ENCODE measurements at regions not wholly inside any gene's neighbourhood (a gene's known extent, or its start where the extent isn't known, plus 50 kb on each side); places are given as distances from the start of the nearest gene placed in this dataset.

DNA sequence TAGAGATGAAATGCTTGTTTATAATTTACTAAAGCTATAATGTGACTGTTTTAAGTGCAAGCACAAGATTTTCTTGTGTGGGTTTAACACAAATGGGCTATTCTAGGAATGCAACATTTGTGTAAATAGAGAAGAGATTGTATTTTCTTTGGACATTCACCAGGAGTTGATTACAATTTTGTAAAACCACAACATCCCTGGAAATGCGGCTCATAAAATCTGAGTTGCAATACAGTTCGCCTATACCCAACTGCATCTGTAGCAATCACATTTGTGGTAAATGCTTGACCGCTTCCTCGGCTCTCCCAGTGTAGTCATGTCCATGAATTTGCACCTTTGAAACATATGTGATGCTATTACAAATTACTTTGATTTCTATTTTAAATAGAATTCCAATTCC lies 348.7 kb upstream of the CDH20 start:
- DNase-seq: no peak

DNA sequence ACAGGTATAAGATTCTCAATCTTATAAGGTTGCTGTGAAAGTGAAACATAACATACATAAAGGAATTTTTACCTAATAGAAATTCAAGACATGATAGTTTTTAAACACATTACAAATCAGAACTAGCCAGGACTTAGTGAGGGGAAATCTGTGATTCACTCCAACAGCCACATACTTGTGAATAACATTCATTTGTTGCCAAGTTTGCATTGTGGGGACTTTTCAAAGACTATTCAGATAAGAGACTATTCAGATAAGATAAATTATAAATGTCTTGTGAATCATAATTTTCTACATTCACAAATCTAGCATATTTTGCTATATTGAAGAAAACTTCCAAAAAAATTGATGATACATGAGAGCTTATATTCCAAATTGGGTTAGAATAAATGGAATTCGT lies 345.3 kb upstream of the CDH20 start:
- DNase-seq: no peak

DNA sequence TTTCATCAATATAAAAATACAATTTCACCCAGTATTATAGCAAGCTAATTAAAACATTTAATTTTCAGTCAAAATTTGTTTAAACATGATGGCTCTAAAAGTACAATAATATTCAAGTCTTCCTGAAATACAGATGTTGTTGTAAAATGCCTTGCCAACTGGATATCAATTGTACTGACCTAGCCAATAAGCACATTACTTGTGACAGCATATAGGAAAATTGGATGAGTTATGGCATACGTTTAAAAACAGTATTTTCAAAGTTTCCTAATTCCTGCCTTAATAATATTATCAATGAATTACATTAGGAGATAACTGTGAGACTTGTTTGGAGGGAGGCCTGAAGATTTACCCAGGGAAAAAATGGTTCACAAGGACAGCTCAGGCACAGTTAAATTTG lies 336.9 kb upstream of the CDH20 start:
- no peak for DNase-seq

DNA sequence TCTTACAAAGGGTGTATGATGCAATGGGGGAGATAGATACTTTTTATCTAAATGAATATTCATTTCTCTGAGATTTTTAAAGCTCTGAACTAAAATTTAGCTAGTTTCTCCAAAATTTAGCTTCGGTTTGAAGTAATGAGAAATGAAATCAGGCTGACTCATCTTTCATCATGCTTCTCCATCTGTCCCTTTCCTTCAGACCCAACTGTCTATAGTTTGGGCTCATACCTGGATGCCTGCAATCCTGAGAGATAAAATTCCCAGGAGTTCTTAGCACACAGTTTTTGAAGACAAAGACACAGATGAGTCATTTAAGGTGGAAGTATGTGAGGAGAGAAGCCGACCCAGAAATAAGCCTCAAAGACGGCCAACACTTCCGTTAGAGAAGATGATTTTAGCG lies 336.4 kb upstream of the CDH20 start:
- DNase-seq: peak in 1 of 2 donors; percentile 9

DNA sequence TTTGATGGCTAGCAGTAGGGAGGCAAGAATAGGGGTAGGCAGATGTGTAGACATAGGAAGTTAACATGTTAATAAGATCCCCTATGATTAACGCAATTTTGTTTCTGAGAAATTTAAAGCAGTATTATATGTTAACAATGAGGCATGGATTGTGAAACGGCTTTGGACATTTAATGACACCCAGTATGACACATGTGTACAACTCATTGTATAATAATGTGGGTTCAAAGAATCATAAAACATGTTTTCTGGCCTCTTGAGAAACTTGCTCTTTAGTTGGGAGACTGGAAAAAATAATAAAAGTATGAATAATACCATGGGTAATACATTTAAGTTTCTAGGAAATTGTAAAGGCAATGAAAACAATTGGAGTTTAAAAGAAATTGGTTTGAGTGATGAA lies 332.1 kb upstream of the CDH20 start:
- DNase-seq: no peak

DNA sequence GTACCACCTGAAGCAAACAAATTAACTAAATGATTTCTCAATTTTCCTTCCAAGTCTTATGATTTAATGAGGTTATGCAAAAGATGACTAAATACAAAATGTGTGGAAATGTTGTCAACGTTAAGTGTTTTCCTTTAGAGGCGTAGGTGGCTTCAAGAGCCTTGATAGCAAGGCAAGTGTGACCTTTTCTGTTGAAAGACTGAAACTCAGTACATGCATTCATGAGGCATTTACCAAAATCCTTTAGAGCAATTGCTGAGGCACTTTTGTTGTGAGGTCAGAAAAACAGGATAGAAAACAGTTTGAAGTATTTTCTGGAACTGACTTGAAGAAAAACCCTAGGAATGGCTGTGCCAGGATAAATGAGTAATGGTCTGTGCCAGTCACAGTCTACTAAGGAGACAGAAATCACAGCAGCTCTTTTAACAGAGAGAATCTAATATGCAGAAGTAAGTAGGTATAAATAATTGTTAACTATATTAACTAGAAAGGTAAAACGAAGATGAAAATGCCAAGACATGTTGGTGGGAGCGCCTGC lies 326.5 kb upstream of the CDH20 start:
- DNase-seq: no peak

DNA sequence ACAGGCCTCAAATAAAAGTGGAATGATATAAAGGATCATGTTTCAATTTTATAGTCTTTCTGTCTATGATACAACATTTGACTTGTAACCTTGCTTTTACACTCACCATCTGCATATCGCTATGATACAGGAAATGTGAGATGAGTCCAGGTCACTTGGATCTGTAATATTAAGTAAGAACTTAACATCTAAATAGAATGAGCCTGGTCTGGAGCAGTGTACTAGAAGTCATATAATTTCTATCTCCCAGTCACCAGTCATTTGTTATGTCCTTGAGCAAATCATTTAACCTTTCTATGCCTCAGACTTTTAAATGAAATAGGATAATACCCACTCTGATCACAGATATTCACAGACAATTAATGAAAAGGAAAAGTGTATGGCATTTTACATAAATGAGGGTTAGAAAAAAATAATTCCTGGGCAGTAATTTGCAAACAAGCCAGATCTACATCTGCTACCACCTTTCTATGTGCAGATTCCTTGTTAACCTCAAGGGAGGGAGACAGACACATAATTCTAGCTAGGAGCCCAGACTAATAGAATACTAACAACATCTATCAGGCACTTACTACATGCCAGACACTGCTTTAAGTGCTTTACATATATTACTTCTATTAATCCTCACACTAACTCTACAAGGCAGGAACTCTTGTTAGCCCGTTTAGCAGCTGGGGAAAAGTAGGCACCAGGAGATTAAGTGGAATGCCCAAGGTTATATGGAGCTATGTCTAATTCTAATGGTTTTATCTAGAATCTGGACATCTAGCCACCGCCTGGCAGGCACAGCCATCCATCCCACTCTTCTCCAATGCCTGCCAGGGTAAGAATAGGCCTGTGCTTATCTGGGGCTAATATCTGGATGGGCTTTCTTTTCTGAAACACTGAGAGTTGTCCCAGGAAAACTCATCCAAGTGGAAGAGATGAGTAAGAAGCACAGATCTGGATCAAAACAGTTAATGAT lies 313.6 kb upstream of the CDH20 start:
- DNase-seq: no peak

DNA sequence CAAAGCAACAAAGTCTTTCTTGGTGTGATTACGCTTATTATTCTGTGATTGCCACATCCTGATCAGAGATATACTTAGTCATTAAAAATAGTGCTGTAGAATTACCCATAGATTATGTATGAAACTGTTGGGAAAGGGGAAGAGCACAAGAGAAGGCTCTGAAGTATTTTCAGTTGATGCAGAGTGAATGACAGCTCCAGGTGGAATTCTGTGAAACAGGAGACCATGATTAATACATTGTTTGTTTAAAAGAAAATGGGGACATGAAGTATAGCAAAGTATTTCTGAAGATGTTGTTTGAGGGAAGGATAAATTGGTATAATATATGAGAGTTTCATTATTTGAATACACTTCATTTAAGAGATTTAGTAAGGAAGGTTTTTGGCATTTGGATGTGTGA lies 307.6 kb upstream of the CDH20 start:
- no peak for DNase-seq

DNA sequence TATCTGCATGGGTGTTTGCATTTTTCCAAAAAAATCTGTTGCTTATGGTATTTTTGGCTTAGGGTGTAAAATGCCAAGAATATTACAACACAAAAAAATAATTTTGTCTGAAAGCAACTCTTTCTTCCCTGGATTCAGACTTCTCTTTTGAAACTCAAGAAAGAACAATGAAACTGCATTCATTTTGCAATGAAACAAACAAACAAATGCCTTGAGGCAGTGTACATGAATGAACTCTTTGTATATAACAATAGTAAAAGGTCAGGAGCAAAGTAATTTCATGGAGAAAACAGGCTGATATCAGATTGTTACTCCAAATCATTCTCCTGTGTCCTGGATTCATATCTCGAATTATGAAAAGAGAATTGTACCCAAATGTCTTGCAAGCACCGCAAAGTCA lies 301.6 kb upstream of the CDH20 start:
- peak in 1 of 2 donors; percentile 68 for DNase-seq

DNA sequence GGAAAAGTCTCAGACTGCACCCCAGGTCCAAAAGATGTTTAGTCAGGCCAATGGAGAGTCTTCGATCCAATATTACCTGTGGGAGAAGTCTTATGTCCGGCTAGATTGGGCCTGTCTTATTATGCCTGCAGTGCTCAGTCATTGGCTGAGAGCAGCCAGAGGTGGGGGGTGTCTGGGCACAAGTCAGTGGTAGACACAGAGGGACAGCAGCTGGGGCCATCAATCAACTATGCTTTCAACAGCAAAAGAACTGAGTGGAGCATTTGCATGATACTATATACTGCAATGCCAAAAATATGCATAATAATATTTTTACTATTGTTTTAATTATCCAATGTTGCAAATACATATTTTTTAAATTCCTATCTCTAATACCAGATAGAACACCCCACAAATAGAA lies 298.6 kb upstream of the CDH20 start:
- no peak for DNase-seq

DNA sequence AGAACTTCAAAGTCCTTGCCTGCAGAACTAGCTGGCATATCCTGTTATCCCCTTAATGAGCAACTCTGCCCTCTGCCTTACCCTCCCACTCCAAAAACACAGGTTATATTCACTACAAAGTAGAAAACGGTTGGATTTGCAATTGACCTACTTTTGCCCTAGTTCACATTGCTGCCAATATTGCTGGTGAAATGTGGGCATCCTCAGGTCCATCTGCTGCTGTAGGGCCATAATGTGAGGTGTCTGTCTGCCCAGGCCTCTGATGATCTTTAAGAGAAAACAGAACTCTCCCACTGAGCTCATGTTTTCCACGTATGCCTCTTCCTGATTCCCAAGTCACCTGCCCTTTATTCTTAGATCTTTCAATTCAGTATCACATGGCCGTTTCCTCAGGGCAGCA lies 294.0 kb upstream of the CDH20 start:
- no peak for DNase-seq

DNA sequence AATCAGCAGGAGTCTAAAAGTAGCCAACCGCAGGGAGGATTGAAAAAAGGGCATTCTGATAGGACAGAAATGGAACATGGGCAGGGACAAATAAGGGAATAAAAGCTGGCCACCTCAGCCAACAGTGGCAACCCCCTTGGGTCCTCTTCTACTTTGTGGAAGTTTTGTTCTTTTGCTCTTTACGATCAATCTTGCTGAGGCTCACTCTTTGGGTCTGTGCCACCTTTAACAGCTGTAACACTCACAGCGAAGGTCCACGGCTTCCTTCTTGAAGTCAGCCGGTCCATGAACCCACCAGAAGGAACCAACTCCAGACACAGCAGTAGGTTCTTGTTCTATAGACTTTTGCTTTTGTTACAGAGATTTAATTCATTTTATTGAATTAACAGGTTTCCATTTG lies 285.4 kb upstream of the CDH20 start:
- no peak for DNase-seq

DNA sequence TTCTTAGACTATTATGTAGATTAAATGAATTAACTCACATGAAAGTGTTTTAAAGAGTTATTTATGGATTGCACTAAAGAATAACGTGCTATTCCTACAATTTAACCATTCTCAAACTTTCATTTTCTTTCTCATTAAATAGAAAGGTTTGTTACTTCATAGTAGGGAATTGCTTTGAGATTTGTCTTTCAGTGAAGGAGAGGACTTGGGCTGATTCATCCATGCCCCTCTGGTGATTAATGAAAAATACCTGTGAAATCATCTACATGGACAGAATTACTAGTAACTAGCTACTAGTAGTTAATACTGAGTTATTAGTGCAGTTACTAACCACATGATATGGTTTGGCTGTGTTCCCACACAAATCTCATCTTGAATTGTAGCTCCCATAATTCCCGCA lies 275.8 kb upstream of the CDH20 start:
- DNase-seq: no peak

DNA sequence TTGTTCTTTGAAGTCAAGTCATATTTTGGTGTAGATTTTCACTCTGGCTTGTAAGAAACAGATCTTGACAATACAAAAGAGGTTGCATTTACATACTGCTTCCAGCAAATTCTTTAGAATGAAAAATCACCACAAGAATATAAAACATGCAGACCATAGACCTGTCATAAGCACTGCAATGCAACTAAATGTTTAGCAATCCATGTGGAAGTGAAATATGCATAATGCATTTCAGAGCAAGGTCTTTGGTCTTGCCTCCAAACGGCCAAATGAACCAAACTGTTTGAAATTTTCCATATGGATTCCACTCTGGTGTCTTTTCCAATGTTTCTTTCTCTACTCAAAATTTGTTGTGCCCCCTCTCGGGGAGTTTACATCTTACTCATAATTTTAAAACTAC lies 271.0 kb upstream of the CDH20 start:
- DNase-seq: no peak

DNA sequence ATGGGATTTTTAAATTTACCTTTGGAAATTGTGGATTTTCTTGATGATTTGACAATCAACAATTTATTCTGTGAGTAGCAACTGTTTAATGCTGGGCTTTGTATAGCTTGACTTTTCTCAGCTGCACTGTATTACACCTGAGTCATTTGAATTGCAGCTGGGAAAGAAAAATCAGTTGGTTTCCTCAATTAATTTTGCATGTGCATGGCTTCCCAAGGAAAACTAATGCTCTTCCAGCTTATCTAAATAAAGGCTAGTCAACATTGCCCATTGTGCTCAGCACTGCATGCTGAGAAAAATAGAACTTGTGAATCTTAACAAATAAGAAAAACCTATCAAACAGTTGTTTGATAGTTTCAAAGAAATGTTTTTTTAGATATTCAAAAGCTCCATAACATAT lies 268.3 kb upstream of the CDH20 start:
- DNase-seq: no peak

DNA sequence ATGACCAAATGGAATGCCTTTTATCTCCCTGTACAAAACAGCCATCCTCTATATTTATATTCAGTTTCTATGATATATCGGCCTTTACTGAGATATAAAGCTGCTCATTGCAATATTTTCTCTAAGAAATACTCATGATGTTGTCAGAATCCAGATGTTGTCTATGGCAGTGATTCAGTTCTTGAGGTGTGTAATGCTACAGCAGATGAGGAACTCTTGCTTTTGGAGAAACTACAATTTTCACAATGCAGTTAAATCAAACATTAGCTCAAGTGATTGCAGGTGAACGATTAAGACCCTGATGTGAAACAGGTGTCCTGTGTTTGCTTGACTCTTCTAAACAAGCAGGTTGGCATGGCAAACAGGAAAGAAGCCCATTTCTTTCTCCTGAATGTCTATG lies 256.2 kb upstream of the CDH20 start:
- DNase-seq: no peak

DNA sequence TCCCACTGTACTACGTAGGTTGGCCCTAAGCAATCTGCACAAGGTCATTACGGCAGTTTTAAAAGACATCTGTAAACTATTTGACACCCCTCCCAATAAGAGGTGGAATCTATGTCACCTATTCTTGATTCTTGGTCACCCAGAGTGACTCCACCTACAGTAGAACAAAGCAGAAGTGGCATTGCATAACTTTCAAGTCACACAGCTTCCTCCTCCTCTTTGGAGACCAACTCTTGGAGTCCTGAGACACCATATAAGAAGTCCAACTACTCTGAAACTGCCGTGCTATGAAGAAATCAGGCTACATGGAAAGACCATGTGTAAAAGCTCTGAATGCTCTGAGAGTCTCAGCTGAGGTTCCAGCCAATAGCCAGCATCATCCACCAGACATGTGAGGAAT lies 253.5 kb upstream of the CDH20 start:
- no peak for DNase-seq

DNA sequence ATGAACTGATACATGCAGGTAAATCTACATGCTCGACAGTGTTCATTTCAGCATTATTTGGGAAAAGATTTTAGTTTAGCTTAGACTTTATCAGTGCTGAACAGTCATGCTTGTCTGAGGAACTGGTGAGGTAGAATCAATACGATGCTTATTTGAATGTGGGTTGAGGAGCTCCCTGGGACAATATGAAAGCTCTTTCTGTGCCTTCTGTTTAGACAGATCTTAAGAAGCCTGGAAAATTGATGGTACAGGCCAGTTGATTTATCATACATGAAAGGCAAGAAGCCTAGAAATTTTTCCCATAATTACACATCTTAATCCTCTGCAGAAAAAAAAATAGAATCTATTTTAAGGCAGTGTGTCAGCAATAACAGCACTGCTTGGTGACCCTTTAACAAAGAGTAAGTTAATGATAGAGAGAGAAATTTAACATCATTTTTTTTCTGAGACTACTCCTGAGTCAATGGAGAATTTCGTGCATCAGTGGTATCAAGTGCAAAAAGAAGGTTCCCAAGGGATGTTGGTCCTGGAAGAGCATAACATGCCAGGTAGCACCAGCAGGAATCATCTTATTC lies 252.2 kb upstream of the CDH20 start:
- DNase-seq: no peak

DNA sequence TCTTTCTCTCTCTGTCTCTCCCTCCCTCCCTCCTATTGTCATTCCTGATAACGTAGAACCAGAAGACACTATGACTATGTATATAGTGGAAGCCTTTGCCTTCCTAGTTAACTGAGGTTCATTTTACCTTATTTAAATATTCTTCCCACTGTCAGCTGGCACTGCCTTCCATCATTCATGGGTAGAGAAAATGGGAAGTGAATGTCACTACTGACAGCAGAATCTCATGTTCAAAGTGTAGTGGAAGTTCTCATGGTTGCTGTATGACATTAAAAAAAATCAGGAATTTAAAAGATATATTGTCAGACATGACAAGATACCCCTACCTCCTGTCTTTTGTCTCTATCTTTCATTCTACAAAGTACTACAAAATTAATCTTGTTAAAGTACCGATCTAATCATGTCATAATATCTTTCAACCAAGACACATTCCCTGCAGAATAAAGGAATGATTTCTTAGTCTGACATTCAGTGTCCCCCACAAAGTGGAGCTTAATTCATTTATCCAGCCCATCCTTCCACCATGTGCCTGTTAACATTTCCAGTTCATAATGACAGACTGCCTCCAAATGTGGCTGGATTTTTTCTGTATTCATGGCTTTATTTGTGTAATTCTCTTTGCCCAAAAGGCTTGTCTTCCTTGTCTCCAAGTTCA lies 250.1 kb upstream of the CDH20 start:
- DNase-seq: no peak

DNA sequence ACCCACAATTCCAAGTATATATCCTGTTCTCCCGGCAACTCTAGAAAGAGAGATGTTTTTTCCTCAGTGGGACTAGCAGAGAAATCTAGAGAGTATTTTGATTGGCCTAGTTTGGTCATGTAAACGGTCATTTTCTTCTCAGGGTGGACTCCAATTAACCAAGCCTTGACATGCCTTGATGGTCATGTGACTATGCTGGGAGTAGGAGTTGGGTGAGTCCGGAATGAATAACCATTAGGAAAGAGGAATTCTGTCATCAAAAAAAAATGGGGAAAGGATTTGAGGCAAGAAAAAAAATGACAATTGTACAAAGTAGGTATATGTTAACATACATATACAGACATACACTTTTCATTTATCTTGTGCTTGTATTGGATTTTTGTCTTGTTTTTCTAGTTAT lies 248.2 kb upstream of the CDH20 start:
- no peak for DNase-seq

DNA sequence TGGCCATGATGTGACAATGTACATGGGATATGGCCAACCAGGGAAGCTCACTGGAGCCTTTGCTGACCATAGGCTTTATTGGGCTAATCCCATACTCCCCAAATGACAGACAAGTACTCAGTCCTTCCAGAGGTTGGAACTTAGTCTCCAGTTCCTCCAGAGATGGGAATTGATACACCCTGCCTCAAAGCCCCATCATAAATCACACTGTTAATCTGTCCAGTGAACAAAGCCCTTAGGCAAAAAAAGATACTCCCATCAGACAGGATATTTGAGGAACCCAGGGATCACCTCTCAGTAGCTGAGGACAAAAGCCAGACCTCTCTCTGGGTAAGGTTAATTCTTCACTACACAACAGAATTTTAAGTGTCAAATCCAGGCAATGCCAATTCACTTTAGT lies 247.5 kb upstream of the CDH20 start:
- DNase-seq: no peak

DNA sequence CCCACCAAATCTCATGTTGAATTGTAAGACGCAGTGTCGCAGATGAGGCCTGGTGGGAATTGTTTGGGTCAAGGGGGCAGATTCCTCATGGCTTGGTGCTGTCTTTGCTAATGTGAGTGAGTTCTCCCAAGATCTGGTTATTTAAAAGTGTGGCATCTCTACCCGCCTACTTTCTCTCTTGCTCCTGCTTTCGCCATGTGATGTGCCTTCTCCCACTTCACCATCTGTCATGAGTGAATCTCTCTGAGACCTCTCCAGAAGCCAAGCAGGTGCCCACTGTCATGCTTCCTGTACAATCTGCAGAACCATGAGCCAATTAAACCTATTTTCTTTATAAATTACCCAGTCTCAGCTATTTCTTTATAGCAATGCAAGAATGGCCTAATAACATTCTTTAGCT lies 246.6 kb upstream of the CDH20 start:
- DNase-seq: no peak

DNA sequence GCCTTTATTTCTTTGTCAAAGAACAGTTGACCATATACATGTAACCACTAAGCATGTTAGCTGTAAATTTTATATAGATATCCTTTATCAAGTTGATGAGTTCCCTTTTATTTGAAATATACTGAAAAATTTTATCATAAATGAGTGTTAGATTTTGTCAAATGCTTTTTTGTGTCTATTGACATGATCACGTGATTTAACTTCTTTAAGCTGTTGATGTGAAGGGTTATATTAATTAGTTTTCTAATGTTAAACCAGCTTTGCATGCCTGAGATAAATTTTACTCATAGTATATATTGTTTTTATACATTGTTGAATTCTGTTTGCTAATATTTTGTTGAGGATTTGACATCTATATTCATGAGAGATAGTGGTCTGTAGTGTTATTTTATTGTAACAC lies 241.9 kb upstream of the CDH20 start:
- no peak for DNase-seq

DNA sequence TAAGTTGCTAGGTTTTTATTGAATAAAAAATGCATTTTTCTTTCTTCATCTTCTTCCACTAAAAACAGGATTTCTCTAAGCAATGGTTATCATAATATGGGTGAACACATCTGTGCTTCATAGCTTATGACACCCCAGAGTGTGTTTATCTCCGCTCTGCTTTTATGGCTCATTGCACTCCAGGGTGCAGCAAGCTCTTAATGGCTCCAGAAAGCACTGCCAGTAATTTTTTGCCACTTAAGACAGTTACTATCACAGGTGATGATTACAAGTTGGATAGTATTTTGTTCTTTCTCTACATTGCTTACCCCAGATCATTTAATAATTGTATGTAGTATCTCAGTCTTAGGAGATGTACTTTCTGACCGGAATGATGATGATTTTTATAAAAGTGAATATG lies 239.3 kb upstream of the CDH20 start:
- no peak for DNase-seq
